Activated CD8-positive, alpha-beta T cell treated with anti-CD3 and anti-CD28 coated beads for 36 hours (primary cell): ENCODE measurements at regions not wholly inside any gene's neighbourhood (a gene's known extent, or its start where the extent isn't known, plus 50 kb on each side); places are given as distances from the start of the nearest gene placed in this dataset.

Experiments used
- ATAC-seq: fragments of 200-7000 bp; cut with Tn5 transposase; one replicate; pipeline ENCODE4 v1.10.0; 2021; ENCODE audit warnings: mild to moderate bottlenecking, moderate library complexity
- CTCF ChIA-PET: fragments of 350-600 bp; sonication (Branson Sonifier 250); formaldehyde crosslinking; loops from one replicate; lab custom pipeline; 2021; ENCODE audit warnings: antibody characterized with exemption; lab: Charles Lee
- POLR2A ChIA-PET: fragments of 350-600 bp; sonication (Branson Sonifier 250); formaldehyde crosslinking; loops from one replicate; lab custom pipeline; 2021; ENCODE audit warnings: antibody characterized with exemption; lab: Charles Lee
- DNase-seq: peaks from one replicate; pipeline ENCODE4 v3.0.0-alpha.2; 2020
- H3K27ac Mint-ChIP-seq: one replicate; pipeline ENCODE4 v1.8.0; 2021; ENCODE audit warnings: mild to moderate bottlenecking, mixed read lengths
- H3K27me3 Mint-ChIP-seq: one replicate; pipeline ENCODE4 v1.8.0; 2021; ENCODE audit warnings: mixed read lengths
- H3K36me3 Mint-ChIP-seq: one replicate; pipeline ENCODE4 v1.8.0; 2021; ENCODE audit warnings: low read depth, mixed read lengths
- H3K4me1 Mint-ChIP-seq: one replicate; pipeline ENCODE4 v1.8.0; 2021; ENCODE audit warnings: low read depth, mixed read lengths
- H3K4me3 Mint-ChIP-seq: one replicate; pipeline ENCODE4 v1.8.0; 2021; ENCODE audit warnings: mild to moderate bottlenecking, moderate library complexity, mixed read lengths
- H3K9me3 Mint-ChIP-seq: one replicate; pipeline ENCODE4 v1.8.0; 2021; ENCODE audit warnings: mixed read lengths
- CTCF ChIP-seq: fragments of 200-600 bp; IDR thresholded peaks from one replicate; pipeline ENCODE4 v1.8.0; 2022; ENCODE audit warnings: antibody characterized with exemption, mild to moderate bottlenecking
- intact Hi-C: fragments of 100-400 bp; cut with micrococcal nuclease; formaldehyde crosslinking; loops from one replicate; pipeline ENCODE4 v1.10.0; 2022

GRCh38 chr13:40273253-40274025 is 393.0 kb downstream of the FOXO1 start:
- CTCF ChIA-PET = interaction anchor here (1.4 to 1.5 kb wide), 2 partner anchors 10 to 13 kb away, joined by 3 to 4 read pairs; no protein-coding TSS in a partner anchor
- TF ChIP-seq CTCF = no peak
- Mint-ChIP-seq H3K4me3 (no peak overlapping the region), H3K36me3 (no peaks in the 10 kb centered on the region), H3K27me3 (no peaks in the 10 kb centered on the region), H3K9me3 (no peaks in the 10 kb centered on the region), H3K27ac (no peak overlapping the region), H3K4me1 (peaks cover 24% of the 10 kb centered on the region)
- POLR2A ChIA-PET = interaction anchor here (0.6 to 0.7 kb wide), 3 partner anchors 12 to 149 kb away, joined by 3 read pairs; no protein-coding TSS in a partner anchor
- DNase-seq = no peak
- intact Hi-C loops = no loop called here
- ATAC-seq = no peak

GRCh38 chr13:40274103-40274502 is 392.3 kb downstream of the FOXO1 start:
- Mint-ChIP-seq H3K4me3 (no peak overlapping the region), H3K9me3 (no peaks in the 10 kb centered on the region), H3K27ac (no peak overlapping the region), H3K27me3 (no peaks in the 10 kb centered on the region), H3K36me3 (no peaks in the 10 kb centered on the region), H3K4me1 (peaks cover 24% of the 10 kb centered on the region)
- ChIA-PET POLR2A (no interaction called here), CTCF (no interaction called here)
- TF ChIP-seq CTCF = no peak
- DNase-seq (no peak), ATAC-seq (no peak)
- intact Hi-C loops = no loop called here

- ATAC-seq (no peak), DNase-seq (no peak)
- Mint-ChIP-seq H3K4me1 (peaks cover 23% of the 10 kb centered on the region), H3K27me3 (no peaks in the 10 kb centered on the region), H3K27ac (no peak overlapping the region), H3K4me3 (no peak overlapping the region), H3K36me3 (no peaks in the 10 kb centered on the region), H3K9me3 (no peaks in the 10 kb centered on the region)
- intact Hi-C loops = no loop called here
- no peak for TF ChIP-seq CTCF
- CTCF ChIA-PET = no interaction called here
- POLR2A ChIA-PET = no interaction called here
Observed at GRCh38 chr13:40275155-40275554, 391.3 kb downstream of the FOXO1 start.

- H3K9me3 Mint-ChIP-seq = no peaks in the 10 kb centered on the region
- ATAC-seq (no peak), DNase-seq (no peak)
- H3K27ac Mint-ChIP-seq = no peak overlapping the region
- no peak for TF ChIP-seq CTCF
- ChIA-PET POLR2A (no interaction called here), CTCF (no interaction called here)
- H3K4me3 Mint-ChIP-seq = no peak overlapping the region
- peaks cover 19% of the 10 kb centered on the region for H3K4me1 Mint-ChIP-seq
- intact Hi-C loops = no loop called here
- no peaks in the 10 kb centered on the region for H3K27me3 Mint-ChIP-seq
- H3K36me3 Mint-ChIP-seq = no peaks in the 10 kb centered on the region
Observed at GRCh38 chr13:40275636-40276035, 390.8 kb downstream of the FOXO1 start.

GRCh38 chr13:40283666-40284065 is 382.8 kb downstream of the FOXO1 start:
- ChIA-PET POLR2A (no interaction called here), CTCF (no interaction called here)
- Mint-ChIP-seq H3K36me3 (no peaks in the 10 kb centered on the region), H3K4me3 (no peak overlapping the region), H3K9me3 (no peaks in the 10 kb centered on the region), H3K27ac (no peak overlapping the region), H3K27me3 (no peaks in the 10 kb centered on the region), H3K4me1 (no peaks in the 10 kb centered on the region)
- DNase-seq = no peak
- intact Hi-C loops = no loop called here
- no peak for TF ChIP-seq CTCF
- no peak for ATAC-seq
